ENCODE measurements at regions not wholly inside any gene's neighbourhood (a gene's known extent, or its start where the extent isn't known, plus 50 kb on each side); places are given as distances from the start of the nearest gene placed in this dataset.

- no peaks in the 10 kb centered on the region for H3K79me2 ChIP-seq (ENCODE audit: control insufficient read depth, insufficient read depth, low read length)
- H2AK5ac ChIP-seq (ENCODE audit: low read length) = no peak overlapping the region
- H3K36me3 ChIP-seq (ENCODE audit: control insufficient read depth, insufficient read depth, low read length) = no peaks in the 10 kb centered on the region
- WGBS (ENCODE audit: extremely low coverage, insufficient coverage, low lambda C conversion rate) = no CpG with 5 or more reads among the region's 6 CpGs
- H3K4me1 ChIP-seq (ENCODE audit: control insufficient read depth, low read depth, low read length) = no peaks in the 10 kb centered on the region
- no peak for DNase-seq
- H3K4ac ChIP-seq (ENCODE audit: low read depth, low read length) = no peak overlapping the region
- no peak overlapping the region for H3K9ac ChIP-seq (ENCODE audit: low read length)
- H3K79me1 ChIP-seq (ENCODE audit: low read length) = no peaks in the 10 kb centered on the region
- no peaks in the 10 kb centered on the region for H3K27me3 ChIP-seq (ENCODE audit: insufficient read depth, low read length, poor library complexity)
- no peak overlapping the region for H4K8ac ChIP-seq (ENCODE audit: low read depth, low read length)
- H3K4me3 ChIP-seq (ENCODE audit: low read length) = no peak overlapping the region
- no peak overlapping the region for H3K18ac ChIP-seq (ENCODE audit: low read length)
- no peak overlapping the region for H3K27ac ChIP-seq (ENCODE audit: low read depth, low read length)
- no peak overlapping the region for H2BK15ac ChIP-seq (replicated peaks; ENCODE audit: low read depth)
- H4K5ac ChIP-seq (ENCODE audit: low read length) = no peak overlapping the region
- H2BK5ac ChIP-seq (ENCODE audit: low read length) = no peak overlapping the region
- no peak overlapping the region for H3K56ac ChIP-seq (ENCODE audit: low read length)
- no peak overlapping the region for H3K23ac ChIP-seq (ENCODE audit: low read length)
- no peak overlapping the region for H2BK120ac ChIP-seq (ENCODE audit: low read depth, low read length)
- no peak overlapping the region for H3K4me2 ChIP-seq (ENCODE audit: low read length)
Observed at GRCh38 chr6:72524011-72524645, 97.7 kb upstream of the KCNQ5 start.

GRCh38 chr6:72525821-72526510 is 95.9 kb upstream of the KCNQ5 start:
- H3K36me3 ChIP-seq (ENCODE audit: control insufficient read depth, insufficient read depth, low read length) = no peaks in the 10 kb centered on the region
- H3K56ac ChIP-seq (ENCODE audit: low read length) = no peak overlapping the region
- H3K23ac ChIP-seq (ENCODE audit: low read length) = no peak overlapping the region
- no peak overlapping the region for H4K5ac ChIP-seq (ENCODE audit: low read length)
- WGBS (ENCODE audit: extremely low coverage, insufficient coverage, low lambda C conversion rate) = no CpG with 5 or more reads among the region's 1 CpG
- no peak for DNase-seq
- no peak overlapping the region for H3K9ac ChIP-seq (ENCODE audit: low read length)
- H3K18ac ChIP-seq (ENCODE audit: low read length) = no peak overlapping the region
- H3K27ac ChIP-seq (ENCODE audit: low read depth, low read length) = no peak overlapping the region
- no peak overlapping the region for H2BK5ac ChIP-seq (ENCODE audit: low read length)
- H4K8ac ChIP-seq (ENCODE audit: low read depth, low read length) = no peak overlapping the region
- no peaks in the 10 kb centered on the region for H3K27me3 ChIP-seq (ENCODE audit: insufficient read depth, low read length, poor library complexity)
- no peaks in the 10 kb centered on the region for H3K79me2 ChIP-seq (ENCODE audit: control insufficient read depth, insufficient read depth, low read length)
- no peaks in the 10 kb centered on the region for H3K4me1 ChIP-seq (ENCODE audit: control insufficient read depth, low read depth, low read length)
- H3K4me2 ChIP-seq (ENCODE audit: low read length) = no peak overlapping the region
- H3K79me1 ChIP-seq (ENCODE audit: low read length) = no peaks in the 10 kb centered on the region
- H2AK5ac ChIP-seq (ENCODE audit: low read length) = no peak overlapping the region
- no peak overlapping the region for H2BK15ac ChIP-seq (replicated peaks; ENCODE audit: low read depth)
- no peak overlapping the region for H2BK120ac ChIP-seq (ENCODE audit: low read depth, low read length)
- no peak overlapping the region for H3K4ac ChIP-seq (ENCODE audit: low read depth, low read length)
- no peak overlapping the region for H3K4me3 ChIP-seq (ENCODE audit: low read length)

- Histone ChIP-seq H4K5ac (ENCODE audit: low read length) (no peak overlapping the region), H3K27me3 (ENCODE audit: insufficient read depth, low read length, poor library complexity) (no peaks in the 10 kb centered on the region), H2BK120ac (ENCODE audit: low read depth, low read length) (no peak overlapping the region), H3K56ac (ENCODE audit: low read length) (no peak overlapping the region), H2BK15ac (replicated peaks; ENCODE audit: low read depth) (no peak overlapping the region), H3K9ac (ENCODE audit: low read length) (no peak overlapping the region), H3K23ac (ENCODE audit: low read length) (no peak overlapping the region), H2BK5ac (ENCODE audit: low read length) (no peak overlapping the region), H3K4me3 (ENCODE audit: low read length) (no peak overlapping the region), H3K79me1 (ENCODE audit: low read length) (no peaks in the 10 kb centered on the region), H3K4me1 (ENCODE audit: control insufficient read depth, low read depth, low read length) (no peaks in the 10 kb centered on the region), H3K79me2 (ENCODE audit: control insufficient read depth, insufficient read depth, low read length) (no peaks in the 10 kb centered on the region), H3K18ac (ENCODE audit: low read length) (no peak overlapping the region), H2AK5ac (ENCODE audit: low read length) (no peak overlapping the region), H3K4me2 (ENCODE audit: low read length) (no peak overlapping the region), H4K8ac (ENCODE audit: low read depth, low read length) (no peak overlapping the region), H3K4ac (ENCODE audit: low read depth, low read length) (no peak overlapping the region), H3K36me3 (ENCODE audit: control insufficient read depth, insufficient read depth, low read length) (no peaks in the 10 kb centered on the region), H3K27ac (ENCODE audit: low read depth, low read length) (no peak overlapping the region)
- WGBS (ENCODE audit: extremely low coverage, insufficient coverage, low lambda C conversion rate) = no CpG with 5 or more reads among the region's 2 CpGs
- DNase-seq = no peak
Observed at GRCh38 chr6:72530152-72530551, 91.7 kb upstream of the KCNQ5 start.

GRCh38 chr6:72530750-72531149 is 91.1 kb upstream of the KCNQ5 start:
- Histone ChIP-seq H3K4me3 (ENCODE audit: low read length) (no peak overlapping the region), H3K9ac (ENCODE audit: low read length) (no peak overlapping the region), H3K18ac (ENCODE audit: low read length) (no peak overlapping the region), H2BK15ac (replicated peaks; ENCODE audit: low read depth) (no peak overlapping the region), H3K4ac (ENCODE audit: low read depth, low read length) (no peak overlapping the region), H3K23ac (ENCODE audit: low read length) (no peak overlapping the region), H4K5ac (ENCODE audit: low read length) (no peak overlapping the region), H3K4me1 (ENCODE audit: control insufficient read depth, low read depth, low read length) (peaks cover 2% of the 10 kb centered on the region), H3K27me3 (ENCODE audit: insufficient read depth, low read length, poor library complexity) (no peaks in the 10 kb centered on the region), H3K36me3 (ENCODE audit: control insufficient read depth, insufficient read depth, low read length) (no peaks in the 10 kb centered on the region), H2BK5ac (ENCODE audit: low read length) (no peak overlapping the region), H4K8ac (ENCODE audit: low read depth, low read length) (no peak overlapping the region), H3K79me2 (ENCODE audit: control insufficient read depth, insufficient read depth, low read length) (no peaks in the 10 kb centered on the region), H2BK120ac (ENCODE audit: low read depth, low read length) (no peak overlapping the region), H3K4me2 (ENCODE audit: low read length) (no peak overlapping the region), H3K79me1 (ENCODE audit: low read length) (no peaks in the 10 kb centered on the region), H2AK5ac (ENCODE audit: low read length) (no peak overlapping the region), H3K56ac (ENCODE audit: low read length) (no peak overlapping the region), H3K27ac (ENCODE audit: low read depth, low read length) (no peak overlapping the region)
- WGBS (ENCODE audit: extremely low coverage, insufficient coverage, low lambda C conversion rate) = no CpG with 5 or more reads among the region's 3 CpGs
- DNase-seq = no peak

DNA sequence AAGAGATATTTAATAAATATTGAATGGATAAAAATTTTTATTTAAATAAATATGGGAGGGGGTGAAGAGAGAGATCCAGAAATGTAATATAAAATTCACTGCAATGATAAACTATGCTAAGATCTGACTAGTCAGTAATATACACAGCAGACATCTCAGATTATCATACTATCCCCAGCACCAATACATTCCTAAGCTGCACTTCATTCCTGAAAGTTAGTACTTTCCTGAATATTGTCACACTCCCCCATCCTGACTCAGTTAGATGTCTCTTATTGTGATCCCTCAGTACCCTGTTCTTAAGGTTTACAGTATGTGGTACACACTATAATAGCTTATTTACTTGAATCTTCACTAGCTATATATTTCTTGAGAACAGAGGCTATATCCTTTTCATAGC is 88.3 kb upstream of the KCNQ5 start:
- H3K36me3 ChIP-seq (ENCODE audit: control insufficient read depth, insufficient read depth, low read length) = no peaks in the 10 kb centered on the region
- no peak overlapping the region for H2AK5ac ChIP-seq (ENCODE audit: low read length)
- H4K8ac ChIP-seq (ENCODE audit: low read depth, low read length) = no peak overlapping the region
- H3K4ac ChIP-seq (ENCODE audit: low read depth, low read length) = no peak overlapping the region
- no peak overlapping the region for H3K56ac ChIP-seq (ENCODE audit: low read length)
- H2BK120ac ChIP-seq (ENCODE audit: low read depth, low read length) = no peak overlapping the region
- no peak overlapping the region for H3K4me2 ChIP-seq (ENCODE audit: low read length)
- H3K9ac ChIP-seq (ENCODE audit: low read length) = no peak overlapping the region
- no peak overlapping the region for H4K5ac ChIP-seq (ENCODE audit: low read length)
- no peak overlapping the region for H2BK5ac ChIP-seq (ENCODE audit: low read length)
- DNase-seq = peak; percentile 10
- no peak overlapping the region for H3K27ac ChIP-seq (ENCODE audit: low read depth, low read length)
- H2BK15ac ChIP-seq (replicated peaks; ENCODE audit: low read depth) = peak overlapping the region; percentile 19
- no peaks in the 10 kb centered on the region for H3K79me2 ChIP-seq (ENCODE audit: control insufficient read depth, insufficient read depth, low read length)
- H3K79me1 ChIP-seq (ENCODE audit: low read length) = no peaks in the 10 kb centered on the region
- H3K27me3 ChIP-seq (ENCODE audit: insufficient read depth, low read length, poor library complexity) = no peaks in the 10 kb centered on the region
- peaks cover 2% of the 10 kb centered on the region for H3K4me1 ChIP-seq (ENCODE audit: control insufficient read depth, low read depth, low read length)
- no peak overlapping the region for H3K18ac ChIP-seq (ENCODE audit: low read length)
- H3K23ac ChIP-seq (ENCODE audit: low read length) = no peak overlapping the region
- no peak overlapping the region for H3K4me3 ChIP-seq (ENCODE audit: low read length)

DNA sequence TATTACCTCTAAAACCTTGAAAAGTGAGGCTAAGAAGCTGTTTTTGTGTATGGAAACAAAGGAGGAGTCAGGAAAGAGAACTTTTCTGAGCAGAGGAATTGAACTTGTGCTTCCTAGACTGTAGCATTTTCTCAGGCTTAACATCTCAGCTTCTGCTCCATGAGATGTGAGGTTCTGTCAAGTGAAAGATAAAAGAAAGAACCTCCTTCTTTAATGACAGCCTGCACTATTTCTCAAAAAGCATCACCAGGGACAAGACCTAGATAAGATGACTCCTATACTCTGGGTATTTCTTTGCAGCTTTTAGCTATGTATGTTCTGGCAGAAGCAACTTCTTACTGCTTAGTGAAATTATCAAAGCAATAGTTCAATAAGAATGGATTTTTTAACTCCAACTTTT is 87.6 kb upstream of the KCNQ5 start:
- H4K5ac ChIP-seq (ENCODE audit: low read length) = no peak overlapping the region
- H2BK120ac ChIP-seq (ENCODE audit: low read depth, low read length) = no peak overlapping the region
- no peak overlapping the region for H3K4ac ChIP-seq (ENCODE audit: low read depth, low read length)
- DNase-seq = peak; percentile 35
- H3K4me2 ChIP-seq (ENCODE audit: low read length) = no peak overlapping the region
- H2AK5ac ChIP-seq (ENCODE audit: low read length) = no peak overlapping the region
- H4K8ac ChIP-seq (ENCODE audit: low read depth, low read length) = no peak overlapping the region
- no peak overlapping the region for H3K27ac ChIP-seq (ENCODE audit: low read depth, low read length)
- no peak overlapping the region for H3K56ac ChIP-seq (ENCODE audit: low read length)
- H3K9ac ChIP-seq (ENCODE audit: low read length) = no peak overlapping the region
- H3K36me3 ChIP-seq (ENCODE audit: control insufficient read depth, insufficient read depth, low read length) = no peaks in the 10 kb centered on the region
- no peaks in the 10 kb centered on the region for H3K79me1 ChIP-seq (ENCODE audit: low read length)
- H3K18ac ChIP-seq (ENCODE audit: low read length) = peak overlapping the region; percentile 10
- H3K23ac ChIP-seq (ENCODE audit: low read length) = no peak overlapping the region
- no peak overlapping the region for H3K4me3 ChIP-seq (ENCODE audit: low read length)
- H3K79me2 ChIP-seq (ENCODE audit: control insufficient read depth, insufficient read depth, low read length) = no peaks in the 10 kb centered on the region
- no peak overlapping the region for H2BK5ac ChIP-seq (ENCODE audit: low read length)
- H3K27me3 ChIP-seq (ENCODE audit: insufficient read depth, low read length, poor library complexity) = no peaks in the 10 kb centered on the region
- H2BK15ac ChIP-seq (replicated peaks; ENCODE audit: low read depth) = no peak overlapping the region
- peaks cover 2% of the 10 kb centered on the region for H3K4me1 ChIP-seq (ENCODE audit: control insufficient read depth, low read depth, low read length)
